ENCODE measurements at regions not wholly inside any gene's neighbourhood (a gene's known extent, or its start where the extent isn't known, plus 50 kb on each side); places are given as distances from the start of the nearest gene placed in this dataset.

DNA sequence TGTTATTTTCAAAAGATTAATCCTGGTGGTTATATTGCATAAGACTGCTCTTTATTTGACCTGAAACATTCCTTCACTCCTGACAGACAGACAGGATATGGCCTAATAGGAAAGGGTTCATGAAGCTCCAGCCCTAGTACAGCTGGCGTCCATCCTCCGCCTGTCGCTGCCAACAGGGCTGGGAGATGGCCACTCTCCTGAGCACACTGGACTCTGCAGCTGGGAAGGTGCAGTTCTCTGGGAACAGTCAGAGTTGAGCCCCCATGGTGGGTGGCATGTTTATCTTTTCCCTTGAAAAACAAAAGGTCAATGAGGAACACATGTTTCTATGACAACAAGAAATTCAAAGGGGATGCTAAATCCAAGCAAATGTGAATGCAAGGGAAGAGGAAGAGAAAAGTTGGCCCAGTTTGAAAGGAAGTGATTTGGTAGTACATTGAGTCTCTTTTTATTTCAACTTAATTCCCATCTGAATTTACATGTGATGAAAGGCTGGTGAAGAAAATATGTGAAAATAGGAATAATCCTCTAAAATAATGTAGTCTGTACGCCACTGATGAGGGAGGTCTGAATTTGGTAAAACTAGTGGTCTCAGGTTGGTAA, 89.9 kb upstream of the DCN start:
- no peak overlapping the region for H3K27ac ChIP-seq (ENCODE audit: low read depth, low read length)
- DNase-seq (ENCODE audit: low read depth, low spot score): no peak
- TF ChIP-seq, protein P1, sequence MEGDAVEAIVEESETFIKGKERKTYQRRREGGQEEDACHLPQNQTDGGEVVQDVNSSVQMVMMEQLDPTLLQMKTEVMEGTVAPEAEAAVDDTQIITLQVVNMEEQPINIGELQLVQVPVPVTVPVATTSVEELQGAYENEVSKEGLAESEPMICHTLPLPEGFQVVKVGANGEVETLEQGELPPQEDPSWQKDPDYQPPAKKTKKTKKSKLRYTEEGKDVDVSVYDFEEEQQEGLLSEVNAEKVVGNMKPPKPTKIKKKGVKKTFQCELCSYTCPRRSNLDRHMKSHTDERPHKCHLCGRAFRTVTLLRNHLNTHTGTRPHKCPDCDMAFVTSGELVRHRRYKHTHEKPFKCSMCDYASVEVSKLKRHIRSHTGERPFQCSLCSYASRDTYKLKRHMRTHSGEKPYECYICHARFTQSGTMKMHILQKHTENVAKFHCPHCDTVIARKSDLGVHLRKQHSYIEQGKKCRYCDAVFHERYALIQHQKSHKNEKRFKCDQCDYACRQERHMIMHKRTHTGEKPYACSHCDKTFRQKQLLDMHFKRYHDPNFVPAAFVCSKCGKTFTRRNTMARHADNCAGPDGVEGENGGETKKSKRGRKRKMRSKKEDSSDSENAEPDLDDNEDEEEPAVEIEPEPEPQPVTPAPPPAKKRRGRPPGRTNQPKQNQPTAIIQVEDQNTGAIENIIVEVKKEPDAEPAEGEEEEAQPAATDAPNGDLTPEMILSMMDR (IDR thresholded peaks at IDR 0.05; ENCODE audit: low read depth, low read length): no peak
- no peaks in the 10 kb centered on the region for H3K9me3 ChIP-seq (ENCODE audit: control insufficient read depth, insufficient read depth, low read length)
- H3K27me3 ChIP-seq (ENCODE audit: control insufficient read depth, insufficient read depth, low read length): no peaks in the 10 kb centered on the region
- POLR2A ChIA-PET: no interaction called here
- H3K4me3 ChIP-seq (ENCODE audit: low read depth, low read length): no peak overlapping the region
- CTCF ChIA-PET: interaction anchor here (1.3 kb wide), 1 partner anchor 94 kb away, joined by 3 read pairs; no protein-coding TSS in a partner anchor

DNA sequence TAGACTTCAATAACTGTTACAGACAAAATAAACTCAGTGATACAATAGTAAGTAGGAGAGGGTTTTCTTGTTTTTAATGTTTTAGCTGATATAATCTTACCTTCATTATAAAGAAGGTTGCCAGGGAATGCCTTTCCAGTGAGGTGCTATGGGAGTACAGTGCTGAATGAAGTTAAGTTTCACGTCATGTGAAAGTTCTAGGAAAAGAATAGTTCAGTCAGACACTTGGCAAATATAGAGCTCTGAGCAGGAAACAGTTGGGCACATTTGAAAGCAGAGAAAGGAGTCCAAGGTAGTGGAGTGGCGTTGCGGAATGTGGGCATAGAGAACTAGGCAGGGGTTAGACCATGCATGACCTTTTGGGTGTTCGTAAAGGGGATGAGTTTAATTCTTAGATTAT, 88.6 kb upstream of the DCN start:
- Histone ChIP-seq H3K27ac (ENCODE audit: low read depth, low read length) (no peak overlapping the region), H3K4me3 (ENCODE audit: low read depth, low read length) (no peak overlapping the region), H3K9me3 (ENCODE audit: control insufficient read depth, insufficient read depth, low read length) (no peaks in the 10 kb centered on the region), H3K27me3 (ENCODE audit: control insufficient read depth, insufficient read depth, low read length) (no peaks in the 10 kb centered on the region)
- no peak for DNase-seq (ENCODE audit: low read depth, low spot score)
- ChIA-PET POLR2A (interaction anchor here (0.9 kb wide), 1 partner anchor 91 kb away, joined by 3 read pairs; no protein-coding TSS in a partner anchor), CTCF (interaction anchor here (0.8 to 1.3 kb wide), 2 partner anchors 92 to 293 kb away, joined by 3 to 4 read pairs; no protein-coding TSS in a partner anchor)
- TF ChIP-seq, protein P1 (IDR thresholded peaks at IDR 0.05; ENCODE audit: low read depth, low read length): no peak

DNA sequence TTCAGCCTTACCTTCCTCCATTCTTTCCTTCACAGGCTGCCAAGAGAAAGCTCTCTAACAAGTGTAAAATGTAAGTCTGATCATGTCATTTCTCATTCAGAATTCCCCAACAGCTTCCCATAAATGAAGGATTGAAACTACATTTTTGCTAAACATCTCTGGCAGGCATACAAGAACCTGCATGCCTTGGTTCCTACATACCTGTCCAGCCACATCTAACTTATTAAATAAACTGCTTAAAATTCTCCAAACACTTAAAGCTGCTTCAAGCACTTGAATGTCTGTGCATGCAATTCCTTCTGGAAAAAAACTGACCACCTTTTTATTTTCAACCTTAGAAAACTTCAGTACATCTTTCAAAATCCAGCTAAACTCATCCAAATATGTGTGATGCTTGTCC, 84.4 kb upstream of the DCN start:
- POLR2A ChIA-PET: no interaction called here
- no peaks in the 10 kb centered on the region for H3K27me3 ChIP-seq (ENCODE audit: control insufficient read depth, insufficient read depth, low read length)
- H3K27ac ChIP-seq (ENCODE audit: low read depth, low read length): no peak overlapping the region
- CTCF ChIA-PET: no interaction called here
- TF ChIP-seq, protein P1 (IDR thresholded peaks at IDR 0.05; ENCODE audit: low read depth, low read length): no peak
- H3K4me3 ChIP-seq (ENCODE audit: low read depth, low read length): no peak overlapping the region
- H3K9me3 ChIP-seq (ENCODE audit: control insufficient read depth, insufficient read depth, low read length): no peaks in the 10 kb centered on the region
- no peak for DNase-seq (ENCODE audit: low read depth, low spot score)

DNA sequence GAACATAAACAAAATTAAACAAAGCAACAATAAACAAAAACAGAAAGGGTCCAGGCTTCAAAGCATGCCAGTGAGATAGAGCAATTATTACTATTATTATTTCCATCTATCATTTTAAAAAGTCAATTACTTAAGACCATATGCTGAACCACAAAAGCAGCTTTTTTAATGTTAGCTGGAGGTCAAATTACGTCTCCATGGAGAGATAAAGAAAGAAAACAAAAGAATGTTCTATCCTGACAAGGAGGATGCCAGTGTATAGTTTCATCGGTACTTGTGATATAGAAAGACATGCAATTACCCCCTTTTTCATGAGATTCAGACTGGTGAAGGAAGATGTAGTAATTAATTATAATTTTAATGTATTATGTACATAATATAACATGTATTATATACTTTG, 81.6 kb upstream of the DCN start:
- Histone ChIP-seq H3K27ac (ENCODE audit: low read depth, low read length) (no peak overlapping the region), H3K9me3 (ENCODE audit: control insufficient read depth, insufficient read depth, low read length) (no peaks in the 10 kb centered on the region), H3K4me3 (ENCODE audit: low read depth, low read length) (no peak overlapping the region), H3K27me3 (ENCODE audit: control insufficient read depth, insufficient read depth, low read length) (no peaks in the 10 kb centered on the region)
- no peak for DNase-seq (ENCODE audit: low read depth, low spot score)
- TF ChIP-seq, protein P1 (IDR thresholded peaks at IDR 0.05; ENCODE audit: low read depth, low read length): no peak
- ChIA-PET POLR2A (no interaction called here), CTCF (no interaction called here)

DNA sequence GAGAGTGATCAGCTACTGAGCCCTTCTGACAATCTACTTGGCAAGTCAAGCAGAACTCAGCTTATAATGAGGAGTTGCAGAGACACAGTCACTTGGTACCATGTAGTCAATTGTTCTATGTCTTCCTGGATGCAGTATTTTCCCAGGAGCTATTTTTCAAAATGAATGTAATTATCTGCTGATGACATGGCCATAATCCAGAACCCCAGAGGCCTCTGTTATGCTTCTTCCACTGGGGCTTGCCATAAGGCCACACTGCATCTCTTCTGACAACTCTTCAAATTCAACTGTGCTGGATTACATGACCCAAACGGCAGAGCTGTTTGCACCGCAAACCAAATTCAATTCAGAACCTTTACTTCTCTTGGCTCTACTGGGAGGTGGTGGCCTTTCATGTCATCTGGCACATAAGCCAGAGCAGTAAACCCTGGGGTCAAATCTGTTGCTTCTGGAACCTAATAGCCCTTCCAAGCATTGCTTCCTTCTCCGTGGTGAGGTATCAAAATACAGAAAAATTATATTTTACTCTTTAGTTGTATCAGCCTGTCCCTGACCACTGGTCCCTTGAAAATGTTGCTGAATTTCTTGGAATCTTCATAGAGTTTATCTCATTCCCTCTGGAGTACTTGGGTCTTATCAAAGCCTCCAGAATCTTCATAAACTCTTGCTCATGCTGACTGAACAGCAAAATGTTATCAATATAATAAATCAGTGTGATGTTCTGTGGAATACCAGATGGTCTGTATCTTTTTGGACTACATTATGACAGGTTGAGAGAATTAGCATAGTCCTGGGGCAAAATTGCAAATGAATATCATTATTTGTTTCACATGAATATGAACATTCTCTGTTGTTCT, 79.4 kb upstream of the DCN start:
- no peak for DNase-seq (ENCODE audit: low read depth, low spot score)
- Histone ChIP-seq H3K4me3 (ENCODE audit: low read depth, low read length) (no peak overlapping the region), H3K27me3 (ENCODE audit: control insufficient read depth, insufficient read depth, low read length) (no peaks in the 10 kb centered on the region), H3K27ac (ENCODE audit: low read depth, low read length) (no peak overlapping the region), H3K9me3 (ENCODE audit: control insufficient read depth, insufficient read depth, low read length) (no peaks in the 10 kb centered on the region)
- POLR2A ChIA-PET: no interaction called here
- TF ChIP-seq, protein P1 (IDR thresholded peaks at IDR 0.05; ENCODE audit: low read depth, low read length): no peak
- CTCF ChIA-PET: interaction anchor here (0.8 kb wide), 2 partner anchors 22 to 85 kb away, joined by 3 read pairs; no protein-coding TSS in a partner anchor

Data from AG04450 (cell line).